Esophagus squamous epithelium (tissue), 5 donors: ENCODE measurements at regions not wholly inside any gene's neighbourhood (a gene's known extent, or its start where the extent isn't known, plus 50 kb on each side); places are given as distances from the start of the nearest gene placed in this dataset.

Source experiments
- DNase-seq: peaks from one replicate; lab custom pipeline; 2025; lab: John Stamatoyannopoulos, UW
- H3K27ac ChIP-seq, 4 donors: fragments of 200-600 bp; sonication (generic); one replicate each; pipeline ENCODE4 v1.5.1; 2016 to 2019; ENCODE audit warnings: mild to moderate bottlenecking in 1 of 4
- H3K27me3 ChIP-seq, 4 donors: fragments of 200-600 bp; sonication (generic); 1 replicate in 3 of 4; 2 replicates in 1 of 4; pipeline versions ENCODE4 v1.5.1 to v1.6.0; 2017 to 2021; ENCODE audit warnings: antibody characterized with exemption in 1 of 4
- H3K36me3 ChIP-seq, 3 donors: fragments of 200-600 bp; sonication (generic); one replicate each; pipeline ENCODE4 v1.5.1; 2016 to 2019
- H3K4me1 ChIP-seq, 3 donors: fragments of 200-600 bp; sonication (generic); one replicate each; pipeline ENCODE4 v1.5.1; 2017 to 2019
- H3K4me3 ChIP-seq, 4 donors: fragments of 200-600 bp; sonication (generic); 1 replicate in 3 of 4; 2 replicates in 1 of 4; pipeline ENCODE4 v1.5.1; 2016 to 2019; ENCODE audit warnings: mild to moderate bottlenecking in 2 of 4, moderate library complexity in 1 of 4
- H3K9me3 ChIP-seq, 3 donors: fragments of 200-600 bp; sonication (generic); one replicate each; pipeline ENCODE4 v1.5.1; 2016 to 2019
- CTCF ChIP-seq, 6 experiments: fragments of 450-650 bp in 4 of 6; fragments of 200-600 bp in 2 of 6; sonication (generic) in 2 of 6; IDR thresholded peaks; one replicate each; pipeline ENCODE4 v1.5.1; 2016 to 2019; ENCODE audit warnings: antibody characterized with exemption in 6 of 6, mild to moderate bottlenecking in 4 of 6, moderate library complexity in 4 of 6
- POLR2A ChIP-seq, 4 donors: fragments of 450-650 bp; IDR thresholded peaks; one replicate each; pipeline ENCODE4 v1.6.1; 2017; ENCODE audit warnings: antibody characterized with exemption in 4 of 4, mild to moderate bottlenecking in 4 of 4, moderate library complexity in 3 of 4
- WGBS, 2 donors: methylation state at CpG; one replicate each; pipeline ENCODE4 v1.1.5; 2018; 5-methylcytosine and 5-hydroxymethylcytosine counted together
- intact Hi-C: fragments of 100-400 bp; cut with DNase I; formaldehyde crosslinking; loops from one replicate; pipeline ENCODE4 v1.15.0; 2022
- donor health status: DM: yes; HTN: yes; CAD: no.

GRCh38 chr11:2083411-2083810, 55.8 kb downstream of the IGF2 start:
- Histone ChIP-seq H3K36me3 (no peaks in the 10 kb centered on the region), H3K4me1 (no peaks in the 10 kb centered on the region), H3K27me3 (peaks cover 0 to 20% (median 0%) of the 10 kb centered on the region in 4 donors), H3K4me3 (no peak overlapping the region), H3K27ac (no peak overlapping the region), H3K9me3 (peaks cover 0 to 17% (median 11%) of the 10 kb centered on the region in 3 donors)
- intact Hi-C loops = no loop called here
- DNase-seq = no peak
- WGBS, 2 donors = 87 to 92% methylated on average over 17 of the region's 17 CpGs
- TF ChIP-seq CTCF (IDR thresholded peaks at IDR 0.05) (no peak), POLR2A (IDR thresholded peaks at IDR 0.05) (no peak)

- H3K27me3 ChIP-seq = peaks cover 0 to 42% (median 0%) of the 10 kb centered on the region in 4 donors
- TF ChIP-seq CTCF (IDR thresholded peaks at IDR 0.05) (no peak), POLR2A (IDR thresholded peaks at IDR 0.05) (no peak)
- H3K9me3 ChIP-seq = no peaks in the 10 kb centered on the region
- DNase-seq = no peak
- WGBS, 2 donors = 32 to 42% methylated on average over 6 of the region's 6 CpGs
- H3K36me3 ChIP-seq = no peaks in the 10 kb centered on the region
- no peak overlapping the region for H3K27ac ChIP-seq
- no peak overlapping the region for H3K4me3 ChIP-seq
- H3K4me1 ChIP-seq = peaks cover 0 to 10% (median 0%) of the 10 kb centered on the region in 3 donors
- intact Hi-C loops = no loop called here
These were observed 62.0 kb downstream of the IGF2 start for GRCh38 chr11:2077061-2077802.

GRCh38 chr11:2076441-2076840, 62.7 kb downstream of the IGF2 start:
- no peak for DNase-seq
- no peak overlapping the region for H3K4me3 ChIP-seq
- TF ChIP-seq POLR2A (IDR thresholded peaks at IDR 0.05) (no peak), CTCF (IDR thresholded peaks at IDR 0.05) (no peak)
- H3K4me1 ChIP-seq = peaks cover 0 to 10% (median 0%) of the 10 kb centered on the region in 3 donors
- H3K27me3 ChIP-seq = peaks cover 0 to 50% (median 0%) of the 10 kb centered on the region in 4 donors
- intact Hi-C loops = no loop called here
- no peak overlapping the region for H3K27ac ChIP-seq
- 94 to 96% methylated on average over 5 to 6 of the region's 7 CpGs for WGBS, 2 donors
- no peaks in the 10 kb centered on the region for H3K36me3 ChIP-seq
- H3K9me3 ChIP-seq = no peaks in the 10 kb centered on the region

GRCh38 chr11:2074266-2074825, 64.8 kb downstream of the IGF2 start:
- intact Hi-C loops = no loop called here
- WGBS, 2 donors = 64 to 71% methylated on average over 11 to 12 of the region's 12 CpGs
- no peak for DNase-seq
- Histone ChIP-seq H3K36me3 (no peaks in the 10 kb centered on the region), H3K27me3 (peaks cover 0 to 70% (median 0%) of the 10 kb centered on the region in 4 donors), H3K9me3 (no peaks in the 10 kb centered on the region), H3K4me3 (no peak overlapping the region), H3K27ac (no peak overlapping the region), H3K4me1 (peaks cover 0 to 10% (median 0%) of the 10 kb centered on the region in 3 donors)
- TF ChIP-seq CTCF (IDR thresholded peaks at IDR 0.05) (no peak), POLR2A (IDR thresholded peaks at IDR 0.05) (no peak)

- no peaks in the 10 kb centered on the region for H3K9me3 ChIP-seq
- WGBS, 2 donors = 81 to 92% methylated on average over 3 to 7 of the region's 13 CpGs
- H3K4me1 ChIP-seq = peaks cover 0 to 10% (median 0%) of the 10 kb centered on the region in 3 donors
- H3K36me3 ChIP-seq = no peaks in the 10 kb centered on the region
- H3K27me3 ChIP-seq = peaks cover 0 to 84% (median 0%) of the 10 kb centered on the region in 4 donors
- no peak for DNase-seq
- no peak for TF ChIP-seq POLR2A (IDR thresholded peaks at IDR 0.05)
- no peak overlapping the region for H3K27ac ChIP-seq
- intact Hi-C loops = no loop called here
- H3K4me3 ChIP-seq = no peak overlapping the region
These were observed 66.5 kb downstream of the IGF2 start for GRCh38 chr11:2072551-2073261.
